Right ventricle myocardium inferior (tissue), 1 donor: ENCODE measurements at regions not wholly inside any gene's neighbourhood (a gene's known extent, or its start where the extent isn't known, plus 50 kb on each side); places are given as distances from the start of the nearest gene placed in this dataset.

Experiments used
- ATAC-seq: fragments of 200-7000 bp; cut with Tn5 transposase; one replicate; pipeline ENCODE4 v1.9.1; 2020; ENCODE audit warnings: mild to moderate bottlenecking, moderate library complexity
- DNase-seq: peaks from one replicate; pipeline ENCODE4 v3.0.0; 2021; ENCODE audit errors: missing footprints
- intact Hi-C: fragments of 100-400 bp; cut with DNase I; formaldehyde crosslinking; loops from one replicate; pipeline ENCODE4 v1.11.0; 2022
- donor health status: DM: no; HTN: yes; CAD: no; lungs with severe emphysema.

DNA sequence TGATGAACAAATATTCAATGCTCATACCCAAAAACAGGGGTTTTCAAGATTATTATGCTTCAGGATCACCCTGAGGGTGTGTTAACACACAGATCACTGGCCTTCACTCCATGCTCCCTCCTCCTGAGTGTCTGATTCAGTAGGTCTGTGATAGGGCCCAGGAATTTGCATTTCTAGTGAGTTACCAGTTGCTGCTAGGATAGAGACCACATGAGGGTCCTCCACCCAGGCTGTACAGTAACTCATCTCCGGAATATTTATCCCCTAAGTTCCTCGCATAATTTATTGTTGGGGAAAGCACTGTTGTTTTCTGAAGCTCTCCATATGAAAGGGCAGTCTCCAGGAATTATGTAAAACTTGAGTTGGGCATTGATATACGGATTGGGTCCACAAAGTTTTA is 1106.6 kb upstream of the B3GALT2 start:
- intact Hi-C loops, result loop anchor here (10.0 kb wide), 2 partner anchors 888 to 1148 kb away; no protein-coding TSS in a partner anchor
- ATAC-seq, result no peak
- no peak for DNase-seq

- DNase-seq, result no peak
- no peak for ATAC-seq
- intact Hi-C loops, result loop anchor here (10.0 kb wide), 2 partner anchors 885 to 1145 kb away; no protein-coding TSS in a partner anchor
These were observed 1103.3 kb upstream of the B3GALT2 start for GRCh38 chr1:194289569-194290266.

DNA sequence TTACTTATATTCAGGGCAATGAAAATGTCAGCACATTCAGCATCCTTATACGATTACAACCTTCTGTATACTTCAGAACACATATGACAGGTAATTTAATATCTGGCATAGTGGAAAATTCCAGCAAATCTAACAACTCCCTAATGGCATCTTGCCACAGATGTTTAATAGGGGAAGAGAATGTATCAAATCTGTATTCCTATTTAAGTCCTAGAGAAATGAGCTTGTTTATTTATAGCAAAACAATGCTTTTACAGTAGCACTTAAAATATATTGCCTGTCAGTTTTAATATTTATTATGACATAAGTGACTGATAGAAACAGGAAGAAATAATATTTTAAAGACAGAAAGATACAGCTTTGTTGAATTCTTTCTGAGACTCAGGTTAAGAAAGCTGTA is 1101.8 kb upstream of the B3GALT2 start:
- no peak for DNase-seq
- ATAC-seq, result no peak
- intact Hi-C loops, result no loop called here

DNA sequence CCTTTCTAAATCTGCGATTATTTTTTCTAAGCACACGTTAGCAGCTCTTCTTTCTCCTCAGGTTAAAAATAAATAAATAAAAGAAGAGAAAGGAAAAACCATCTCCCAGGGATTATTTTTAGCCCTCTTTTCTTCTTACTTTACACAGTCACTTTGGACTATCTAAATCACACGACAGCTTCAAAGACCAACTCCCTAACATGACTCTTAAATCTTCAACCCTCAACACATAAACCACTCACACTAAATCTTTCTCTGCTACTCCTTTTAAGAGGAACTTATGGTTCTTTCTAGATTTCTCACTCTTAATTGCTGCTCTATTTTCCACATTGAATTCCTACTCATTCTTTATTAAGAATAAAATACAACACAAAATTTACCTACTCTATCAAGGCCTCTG is 1095.0 kb upstream of the B3GALT2 start:
- ATAC-seq, result no peak
- DNase-seq, result no peak
- intact Hi-C loops, result no loop called here

DNA sequence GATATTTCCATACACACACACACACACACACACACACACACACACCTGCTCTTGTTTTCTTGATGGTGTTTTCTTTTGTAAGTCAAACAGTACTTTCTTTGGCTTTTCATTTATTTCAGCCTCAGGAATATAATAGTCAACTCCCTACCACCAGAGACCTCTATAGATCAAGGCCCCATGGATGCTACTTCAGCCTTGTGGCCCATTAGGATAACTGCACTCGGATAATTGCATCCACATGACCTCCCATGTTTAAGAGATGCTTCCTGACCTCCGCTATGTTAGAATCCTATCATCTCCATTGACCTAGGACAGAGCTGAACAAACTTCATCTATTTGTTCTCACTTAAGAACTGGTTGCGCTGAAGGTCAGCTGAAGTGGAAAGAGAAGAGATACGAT is 1094.0 kb upstream of the B3GALT2 start:
- ATAC-seq (no peak), DNase-seq (no peak)
- intact Hi-C loops, result no loop called here

DNA sequence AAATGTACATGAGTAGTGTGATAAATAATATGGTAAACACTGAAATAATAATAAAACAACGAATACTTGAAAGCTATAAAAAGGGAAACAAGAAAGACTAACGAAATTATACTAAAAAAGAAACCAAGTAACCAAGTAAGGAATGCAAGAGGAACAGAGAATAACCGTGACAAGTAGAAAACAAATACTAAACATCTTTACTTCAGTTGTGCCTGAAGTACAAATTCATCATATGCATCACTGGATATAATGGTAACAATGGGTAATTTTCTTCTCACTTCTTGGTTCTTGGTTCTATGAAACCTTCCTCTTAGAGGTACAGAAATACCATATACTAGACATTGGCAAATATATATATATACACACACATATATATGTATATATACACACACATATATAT is 1093.6 kb upstream of the B3GALT2 start:
- DNase-seq (no peak), ATAC-seq (no peak)
- intact Hi-C loops, result no loop called here

DNA sequence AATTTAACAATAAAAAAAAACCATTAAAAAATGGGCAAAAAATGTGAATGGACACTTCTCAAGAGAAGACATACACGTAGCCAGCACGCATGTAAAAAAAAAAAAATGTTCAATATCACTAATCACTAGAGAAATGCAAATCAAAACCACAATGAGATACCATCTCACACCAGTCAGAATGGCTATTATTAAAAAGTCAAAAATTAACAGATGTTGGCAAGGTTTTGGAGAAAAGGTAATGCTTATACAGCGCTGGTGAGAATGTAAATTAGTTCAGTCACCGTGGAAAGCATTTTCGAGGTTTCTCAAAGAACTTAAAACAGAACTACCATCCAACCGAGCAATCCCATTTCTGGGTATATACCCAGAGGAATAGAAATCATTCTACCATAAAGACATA is 1091.5 kb upstream of the B3GALT2 start:
- DNase-seq, result no peak
- ATAC-seq, result no peak
- intact Hi-C loops, result no loop called here

GRCh38 chr1:194273660-194274059 is 1087.2 kb upstream of the B3GALT2 start:
- intact Hi-C loops, result no loop called here
- DNase-seq (no peak), ATAC-seq (no peak)

GRCh38 chr1:194268839-194269238 is 1082.4 kb upstream of the B3GALT2 start:
- DNase-seq (no peak), ATAC-seq (no peak)
- intact Hi-C loops, result no loop called here

GRCh38 chr1:194267021-194267420 is 1080.6 kb upstream of the B3GALT2 start:
- DNase-seq (no peak), ATAC-seq (no peak)
- intact Hi-C loops, result no loop called here

DNA sequence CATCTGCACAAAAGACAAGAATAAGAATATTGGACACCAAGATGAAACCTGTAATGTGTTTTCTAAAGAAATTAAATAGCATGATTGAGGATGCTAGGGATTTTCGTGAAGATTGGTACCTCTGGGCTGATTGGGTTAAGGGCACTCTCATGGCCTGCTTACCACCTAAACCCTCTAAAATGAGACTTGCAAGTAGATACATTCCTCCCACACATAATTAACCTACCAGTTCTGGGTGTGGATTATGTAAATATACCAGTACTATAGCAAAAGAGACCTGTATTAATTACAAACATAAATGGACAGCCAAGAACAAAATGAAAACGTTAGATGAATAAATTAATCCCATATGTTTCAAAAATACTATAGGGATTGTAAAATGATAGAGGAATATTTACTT is 1069.6 kb upstream of the B3GALT2 start:
- ATAC-seq, result no peak
- intact Hi-C loops, result no loop called here
- no peak for DNase-seq

DNA sequence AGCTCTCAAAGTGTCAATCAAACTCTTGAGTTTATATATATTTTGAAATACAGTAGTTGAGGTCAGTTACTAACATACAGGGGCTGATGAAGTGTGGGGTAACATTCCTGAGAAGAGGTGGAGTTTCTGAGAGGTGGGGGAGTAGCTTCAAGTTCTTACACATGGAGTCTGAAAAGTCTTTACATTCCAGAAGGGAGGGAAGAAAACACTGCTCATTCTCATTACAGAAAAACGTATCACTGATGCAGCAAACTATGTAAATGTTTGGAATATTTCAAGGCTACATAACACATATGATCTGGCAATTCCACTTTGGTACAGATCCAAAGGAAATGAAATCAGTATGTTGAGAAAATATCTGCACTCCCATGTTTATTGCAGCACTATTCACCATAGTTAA is 1065.8 kb upstream of the B3GALT2 start:
- intact Hi-C loops, result no loop called here
- no peak for ATAC-seq
- no peak for DNase-seq

- intact Hi-C loops, result no loop called here
- ATAC-seq (no peak), DNase-seq (no peak)
These were observed 1054.8 kb upstream of the B3GALT2 start for GRCh38 chr1:194241215-194241614.

- ATAC-seq (no peak), DNase-seq (no peak)
- intact Hi-C loops, result no loop called here
These were observed 1046.7 kb upstream of the B3GALT2 start for GRCh38 chr1:194233069-194233468.

DNA sequence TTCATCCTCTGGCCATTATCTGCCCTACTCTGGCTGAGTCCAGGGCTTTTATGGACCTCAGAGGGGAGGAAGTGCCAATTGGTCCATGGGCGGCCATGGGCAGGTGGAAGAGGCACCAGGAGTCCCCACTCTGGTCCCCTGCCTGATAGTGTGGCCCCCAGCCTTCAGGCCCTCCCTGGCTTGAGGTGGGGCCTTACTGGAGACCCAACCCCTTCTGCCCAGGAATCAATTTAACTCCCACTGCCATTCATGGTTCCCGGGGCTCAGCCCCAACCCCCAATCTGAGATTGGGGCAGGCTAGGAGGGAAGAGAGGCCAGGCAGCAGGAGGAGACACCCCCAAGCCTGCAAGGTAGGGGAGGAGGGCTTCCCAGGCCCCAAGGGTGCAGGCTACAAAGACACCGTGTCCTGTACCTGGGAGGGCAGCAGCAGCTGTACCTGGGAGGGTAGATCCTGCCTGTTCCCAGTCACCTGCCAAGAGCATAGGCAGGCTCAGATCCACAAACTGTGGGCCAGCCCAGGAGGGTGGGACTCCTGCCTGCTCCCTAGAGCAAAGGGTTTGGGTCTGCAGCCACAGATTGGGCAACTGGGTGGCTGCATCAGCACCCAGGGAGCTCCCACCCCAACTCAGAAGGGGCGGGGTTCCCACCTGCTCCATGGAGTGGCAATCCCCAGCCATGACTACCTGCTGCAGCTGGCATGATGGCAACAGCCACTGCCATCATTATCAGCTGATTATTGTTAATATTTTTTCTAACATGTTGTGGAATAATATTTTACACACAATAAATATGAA is 1044.1 kb upstream of the B3GALT2 start:
- intact Hi-C loops, result no loop called here
- ATAC-seq (no peak), DNase-seq (no peak)

- intact Hi-C loops, result no loop called here
- no peak for ATAC-seq
These were observed 1042.0 kb upstream of the B3GALT2 start for GRCh38 chr1:194228427-194228826.

DNA sequence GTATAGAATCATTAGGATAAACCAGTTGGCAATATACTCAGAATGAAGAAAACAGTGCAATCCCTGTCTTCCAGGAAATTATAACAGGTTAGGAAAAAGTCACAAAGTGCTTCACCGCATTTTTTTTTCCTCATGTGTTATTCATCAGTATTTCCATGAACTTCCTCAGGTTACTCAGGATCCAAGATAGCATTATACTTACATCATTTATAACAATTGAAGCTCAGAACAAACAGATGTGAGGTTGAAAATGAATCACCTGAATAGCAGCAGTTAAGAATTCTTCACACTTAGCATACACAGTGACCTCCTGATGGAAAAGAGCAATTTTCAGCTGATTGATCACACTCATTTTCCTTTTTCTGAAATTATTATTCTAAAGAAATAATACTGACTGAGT is 1040.7 kb upstream of the B3GALT2 start:
- DNase-seq (no peak), ATAC-seq (no peak)
- intact Hi-C loops, result no loop called here

More at GRCh38 chr1:194228427-194228826, 1042.0 kb upstream of the B3GALT2 start:
- no peak for DNase-seq

- ATAC-seq (no peak), DNase-seq (no peak)
- intact Hi-C loops, result no loop called here
These were observed 1039.4 kb upstream of the B3GALT2 start for GRCh38 chr1:194225821-194226220.

DNA sequence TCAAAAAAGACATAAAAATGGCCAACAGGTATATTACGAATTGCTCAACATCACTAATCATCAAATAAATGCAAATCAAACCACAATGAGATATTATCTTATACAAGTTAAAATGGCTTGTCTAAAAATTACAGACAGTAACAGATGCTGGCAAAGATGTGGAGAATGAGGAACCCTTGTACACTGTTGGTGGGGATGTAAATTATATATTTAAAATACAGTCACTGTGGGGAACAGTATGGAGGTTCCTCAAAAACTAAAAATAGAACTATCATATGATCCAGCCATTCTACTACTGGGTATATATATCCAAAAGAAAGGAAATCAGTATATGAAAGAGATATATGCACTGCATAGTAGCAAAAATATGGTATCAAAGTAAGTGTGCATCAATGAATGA is 1037.2 kb upstream of the B3GALT2 start:
- intact Hi-C loops, result no loop called here
- ATAC-seq, result no peak
- DNase-seq, result no peak

GRCh38 chr1:194215448-194215847 is 1029.0 kb upstream of the B3GALT2 start:
- no peak for ATAC-seq
- intact Hi-C loops, result no loop called here
- no peak for DNase-seq
